H1 (cell line): ENCODE measurements at regions not wholly inside any gene's neighbourhood (a gene's known extent, or its start where the extent isn't known, plus 50 kb on each side); places are given as distances from the start of the nearest gene placed in this dataset.
A peak's percentile ranks its signal among the peaks of the same experiment; 100 is the strongest.

Experiments used
- CTCF ChIA-PET: fragments of 300-600 bp; sonication (Branson Sonifier 250); formaldehyde crosslinking; loops from one replicate; lab custom pipeline; 2021; ENCODE audit not compliant: partially characterized antibody; lab: Charles Lee
- POLR2A ChIA-PET: fragments of 300-600 bp; sonication (Branson Sonifier 250); formaldehyde crosslinking; loops from one replicate; lab custom pipeline; 2021; ENCODE audit warnings: inconsistent platforms; ENCODE audit not compliant: partially characterized antibody; lab: Charles Lee
- DNase-seq, 2 experiments: peaks; one replicate each; pipeline versions ENCODE4 v3.0.0 to v3.0.0-alpha.2; 2010 to 2022; ENCODE audit warnings: low spot score in 2 of 2, low read depth in 1 of 2, mixed read lengths in 1 of 2
- FAIRE-seq: peaks from 2 replicates; lab custom pipeline; 2011; peaks lifted over from hg19 to GRCh38; lab: Jason Lieb, UNC
- H2AFZ ChIP-seq: 2 replicates; pipeline ENCODE4 v1.8.1; 2012; ENCODE audit warnings: low read length, inconsistent platforms
- H2AK5ac ChIP-seq: 2 replicates; pipeline ENCODE4 v1.6.1; 2013; ENCODE audit warnings: low read depth, low read length
- H2BK120ac ChIP-seq: replicated peaks from 2 replicates; pipeline ENCODE3; 2013; ENCODE audit warnings: low read depth, low read length, inconsistent platforms
- H2BK12ac ChIP-seq: 2 replicates; pipeline ENCODE4 v1.6.1; 2013; ENCODE audit warnings: low read depth, low read length
- H2BK15ac ChIP-seq: 2 replicates; pipeline ENCODE4 v1.6.1; 2013; ENCODE audit warnings: low read length
- H2BK20ac ChIP-seq: 2 replicates; pipeline ENCODE4 v1.6.1; 2013; ENCODE audit warnings: low read length
- H2BK5ac ChIP-seq: 2 replicates; pipeline ENCODE4 v1.6.1; 2013; ENCODE audit warnings: low read depth, low read length
- H3K14ac ChIP-seq: 2 replicates; pipeline ENCODE4 v1.6.1; 2013; ENCODE audit warnings: inconsistent platforms; ENCODE audit not compliant: insufficient read length
- H3K18ac ChIP-seq: 2 replicates; pipeline ENCODE4 v1.6.1; 2013; ENCODE audit warnings: low read length; ENCODE audit errors: extremely low read depth
- H3K23ac ChIP-seq: 2 replicates; pipeline ENCODE4 v1.6.1; 2013; ENCODE audit warnings: inconsistent platforms; ENCODE audit not compliant: insufficient read length
- H3K23me2 ChIP-seq: 2 replicates; pipeline ENCODE4 v1.6.1; 2013; ENCODE audit warnings: low read depth, low read length
- H3K27ac ChIP-seq: 2 replicates; pipeline ENCODE4 v1.6.1; 2011; ENCODE audit warnings: low read depth, low read length, inconsistent platforms
- H3K27me3 ChIP-seq, 4 experiments: replicated peaks in 1 of 4; 1 replicate in 1 of 4; 2 replicates in 3 of 4; pipeline versions ENCODE4 v1.6.1 to v1.8.1; 2011 to 2013; ENCODE audit warnings: low read length in 3 of 4, mild to moderate bottlenecking in 3 of 4, inconsistent platforms in 2 of 4, mixed read lengths in 2 of 4, moderate library complexity in 1 of 4; ENCODE audit not compliant: control insufficient read depth in 3 of 4, insufficient read depth in 3 of 4; ENCODE audit errors: extremely low read depth in 1 of 4
- H3K36me3 ChIP-seq, 4 experiments: 2 replicates each; pipeline versions ENCODE4 v1.6.1 to v1.8.1; 2011 to 2013; ENCODE audit warnings: mild to moderate bottlenecking in 4 of 4, low read length in 3 of 4, moderate library complexity in 2 of 4, control low read depth in 1 of 4, inconsistent platforms in 1 of 4; ENCODE audit not compliant: insufficient read depth in 4 of 4, control insufficient read depth in 2 of 4
- H3K4ac ChIP-seq: replicated peaks from 2 replicates; pipeline ENCODE3; 2013; ENCODE audit warnings: low read length, low read depth, mixed read lengths, inconsistent platforms; ENCODE audit not compliant: insufficient read length
- H3K4me1 ChIP-seq, 4 experiments: replicated peaks in 1 of 4; 1 replicate in 1 of 4; 2 replicates in 3 of 4; pipeline versions ENCODE4 v1.6.1 to v1.8.1; 2011 to 2013; ENCODE audit warnings: low read length in 3 of 4, inconsistent platforms in 2 of 4, mixed read lengths in 1 of 4; ENCODE audit not compliant: insufficient read depth in 4 of 4, control insufficient read depth in 3 of 4
- H3K4me2 ChIP-seq, 2 experiments: 2 replicates each; pipeline versions ENCODE4 v1.6.1 to v1.8.1; 2011 to 2013; ENCODE audit warnings: low read depth in 2 of 2, low read length in 2 of 2, control low read depth in 1 of 2, inconsistent platforms in 1 of 2, mild to moderate bottlenecking in 1 of 2; ENCODE audit not compliant: insufficient read depth in 1 of 2
- H3K4me3 ChIP-seq, 4 experiments: fragments of 200-600, 300-600 bp in 1 of 4; sonication (generic), shearing (Covaris generic), sonication (Bioruptor Twin) in 1 of 4; 2 replicates each; pipeline versions ENCODE4 v1.5.1 to v1.8.1; 2011 to 2016; ENCODE audit warnings: low read length in 4 of 4, low read depth in 3 of 4, control low read depth in 2 of 4, inconsistent platforms in 2 of 4, mild to moderate bottlenecking in 2 of 4, mixed read lengths in 1 of 4, moderate library complexity in 1 of 4; ENCODE audit not compliant: insufficient read depth in 2 of 4; ENCODE audit errors: extremely low read depth in 1 of 4
- H3K56ac ChIP-seq: replicated peaks from 2 replicates; pipeline ENCODE3; 2013; ENCODE audit warnings: low read depth, mild to moderate bottlenecking, mixed read lengths, low read length, inconsistent platforms; ENCODE audit not compliant: insufficient read length
- H3K79me1 ChIP-seq: 2 replicates; pipeline ENCODE4 v1.6.1; 2013; ENCODE audit warnings: low read depth, low read length, control low read depth
- H3K79me2 ChIP-seq, 2 experiments: 2 replicates each; pipeline versions ENCODE4 v1.6.1 to v1.8.1; 2012 to 2013; ENCODE audit warnings: low read length in 2 of 2, mild to moderate bottlenecking in 2 of 2, inconsistent platforms in 1 of 2; ENCODE audit not compliant: insufficient read depth in 2 of 2, control insufficient read depth in 1 of 2
- H3K9ac ChIP-seq, 4 experiments: replicated peaks in 1 of 4; 1 replicate in 1 of 4; 2 replicates in 3 of 4; pipeline versions ENCODE4 v1.6.1 to v1.8.1; 2011 to 2013; ENCODE audit warnings: low read depth in 3 of 4, low read length in 3 of 4, control low read depth in 2 of 4, mild to moderate bottlenecking in 2 of 4, moderate library complexity in 2 of 4, inconsistent platforms in 1 of 4; ENCODE audit errors: extremely low read depth in 1 of 4
- H3K9me3 ChIP-seq, 2 experiments: 2 replicates each; pipeline versions ENCODE4 v1.6.1 to v1.8.1; 2012 to 2013; ENCODE audit warnings: mild to moderate bottlenecking in 2 of 2, moderate library complexity in 2 of 2, control low read depth in 1 of 2, inconsistent platforms in 1 of 2, low read depth in 1 of 2, low read length in 1 of 2, mixed read lengths in 1 of 2; ENCODE audit not compliant: insufficient read depth in 2 of 2
- H4K20me1 ChIP-seq, 2 experiments: replicated peaks in 1 of 2; 2 replicates each; pipeline versions ENCODE3 to v1.8.1; 2011 to 2013; ENCODE audit warnings: inconsistent platforms in 2 of 2, low read length in 2 of 2, mild to moderate bottlenecking in 1 of 2; ENCODE audit not compliant: insufficient read depth in 2 of 2, control insufficient read depth in 1 of 2
- H4K5ac ChIP-seq: 2 replicates; pipeline ENCODE4 v1.6.1; 2013; ENCODE audit warnings: low read length, low read depth, mixed read lengths, inconsistent platforms; ENCODE audit not compliant: insufficient read length
- H4K8ac ChIP-seq: 2 replicates; pipeline ENCODE4 v1.8.0; 2013; ENCODE audit warnings: mild to moderate bottlenecking, moderate library complexity, low read length, inconsistent platforms; ENCODE audit not compliant: insufficient read depth; ENCODE audit errors: extremely low read depth
- H4K91ac ChIP-seq: replicated peaks from 2 replicates; pipeline ENCODE3; 2013; ENCODE audit warnings: low read length, mixed read lengths, inconsistent platforms; ENCODE audit not compliant: insufficient read length
- ATF2 ChIP-seq: IDR thresholded peaks from 2 replicates; pipeline ENCODE4 v1.6.1; 2012; ENCODE audit warnings: low read length, inconsistent platforms
- BACH1 ChIP-seq: IDR thresholded peaks from 2 replicates; pipeline ENCODE4 v1.6.1; 2012; ENCODE audit warnings: low read length, improper control_type of control experiment
- EP300 ChIP-seq, 2 experiments: IDR thresholded peaks; 1 replicate in 1 of 2; 2 replicates in 1 of 2; pipeline ENCODE4 v1.6.1; 2011 to 2012; ENCODE audit warnings: low read depth in 2 of 2, low read length in 2 of 2, mild to moderate bottlenecking in 2 of 2, borderline replicate concordance in 1 of 2, inconsistent platforms in 1 of 2, moderate library complexity in 1 of 2
- GABPA ChIP-seq: IDR thresholded peaks from 2 replicates; pipeline ENCODE4 v1.6.1; 2011; ENCODE audit warnings: mild to moderate bottlenecking, low read length, moderate library complexity, borderline replicate concordance; ENCODE audit not compliant: insufficient read depth
- MAX ChIP-seq: IDR thresholded peaks from 2 replicates; pipeline ENCODE4 v1.6.1; 2012; ENCODE audit warnings: inconsistent platforms
- POU5F1 ChIP-seq: IDR thresholded peaks from 2 replicates; pipeline ENCODE4 v1.6.1; 2011; ENCODE audit warnings: low read depth, mild to moderate bottlenecking, low read length, moderate library complexity
- RAD21 ChIP-seq, 2 experiments: IDR thresholded peaks in 1 of 2; conservative IDR thresholded peaks in 1 of 2; 2 replicates each; pipeline ENCODE4 v1.6.1; 2011; ENCODE audit warnings: low read depth in 2 of 2, low read length in 2 of 2, improper control_type of control experiment in 1 of 2, inconsistent platforms in 1 of 2, mild to moderate bottlenecking in 1 of 2, moderate library complexity in 1 of 2
- RFX5 ChIP-seq: IDR thresholded peaks from 2 replicates; pipeline ENCODE4 v1.6.1; 2011; ENCODE audit warnings: low read depth, low read length, improper control_type of control experiment, borderline replicate concordance
- TAF7 ChIP-seq: optimal IDR thresholded peaks from 2 replicates; pipeline ENCODE3; 2011; ENCODE audit warnings: low read depth, mild to moderate bottlenecking, inconsistent platforms, low read length, moderate library complexity, borderline replicate concordance
- WGBS, 2 experiments: shearing (Covaris generic) in 1 of 2; methylation state at CpG; one replicate each; pipeline versions ENCODE4 v1.1.6 to v1.1.7; 2013 to 2015; ENCODE audit warnings: low lambda C conversion rate in 2 of 2, mixed read lengths in 2 of 2, inconsistent platforms in 1 of 2, low coverage in 1 of 2, missing lambda C conversion rate in 1 of 2; ENCODE audit not compliant: insufficient replicate concordance in 2 of 2, insufficient coverage in 1 of 2, insufficient read length in 1 of 2; ENCODE audit errors: extremely low coverage in 1 of 2, missing lambda C conversion rate in 1 of 2; 5-methylcytosine and 5-hydroxymethylcytosine counted together

GRCh38 chr22:49297871-49298721, 529.6 kb downstream of the BRD1 start:
- H2BK120ac ChIP-seq = no peak overlapping the region
- 94% methylated on average over 36 of the region's 39 CpGs; no CpG with 5 or more reads in 1 of the 2 experiments for WGBS, 2 experiments
- H3K9me3 ChIP-seq = no peaks in the 10 kb centered on the region; a peak in 1 of 4 replicates
- no peak overlapping the region for H2BK15ac ChIP-seq
- peak overlapping the region; percentile 60; the same call in 1 of the 2 replicates for H3K18ac ChIP-seq
- H3K79me2 ChIP-seq = no peaks in the 10 kb centered on the region
- H2BK20ac ChIP-seq = no peak overlapping the region
- no peaks in the 10 kb centered on the region for H4K20me1 ChIP-seq
- no peak overlapping the region for H4K5ac ChIP-seq
- H4K8ac ChIP-seq = no peak overlapping the region
- no peaks in the 10 kb centered on the region; the same call in 1 of the 2 replicates for H3K23me2 ChIP-seq
- DNase-seq = peak in 1 of 2 experiments; percentile 45
- peak overlapping the region; percentile 15 for H4K91ac ChIP-seq
- no peak overlapping the region for H3K14ac ChIP-seq
- H2BK5ac ChIP-seq = no peak overlapping the region
- H2AK5ac ChIP-seq = no peak overlapping the region
- no peak overlapping the region for H3K23ac ChIP-seq
- H3K4ac ChIP-seq = no peak overlapping the region
- ChIA-PET CTCF (interaction anchor here (0.7 to 4.1 kb wide), 9 partner anchors 8 to 388 kb away, joined by 3 to 20 read pairs (median 4); no protein-coding TSS in a partner anchor), POLR2A (no interaction called here)
- no peak overlapping the region for H3K4me3 ChIP-seq
- no peaks in the 10 kb centered on the region for H3K79me1 ChIP-seq
- H3K9ac ChIP-seq = no peak overlapping the region
- H3K4me1 ChIP-seq = peaks cover 0 to 2% (median 0%) of the 10 kb centered on the region in 4 experiments; a peak in 1 of 7 replicates
- H3K4me2 ChIP-seq = no peak overlapping the region
- no peaks in the 10 kb centered on the region for H3K36me3 ChIP-seq
- H2AFZ ChIP-seq = no peak overlapping the region
- no peak overlapping the region for H3K56ac ChIP-seq
- no peaks in the 10 kb centered on the region; a peak in 1 of 7 replicates for H3K27me3 ChIP-seq
- H3K27ac ChIP-seq = no peak overlapping the region
- FAIRE-seq = no peak
- H2BK12ac ChIP-seq = 0 out of 2 replicates have a peak overlapping the region, but pooled peaks have one; percentile 14
- TF ChIP-seq RAD21 (IDR thresholded peaks at IDR 0.05 in 1 of 2, conservative IDR thresholded peaks at IDR 0.05 in 1 of 2; ENCODE audit: low read depth in 2 of 2, low read length in 2 of 2) (no peak), POU5F1 (no peak), EP300 (IDR thresholded peaks at IDR 0.05; ENCODE audit: borderline replicate concordance in 1 of 2, low read depth in 2 of 2, low read length in 2 of 2) (no peak), RFX5 (no peak), TAF7 (no peak), ATF2 (no peak), MAX (no peak), GABPA (no peak), BACH1 (no peak)
